ENCODE measurements at regions not wholly inside any gene's neighbourhood (a gene's known extent, or its start where the extent isn't known, plus 50 kb on each side); places are given as distances from the start of the nearest gene placed in this dataset.

DNA sequence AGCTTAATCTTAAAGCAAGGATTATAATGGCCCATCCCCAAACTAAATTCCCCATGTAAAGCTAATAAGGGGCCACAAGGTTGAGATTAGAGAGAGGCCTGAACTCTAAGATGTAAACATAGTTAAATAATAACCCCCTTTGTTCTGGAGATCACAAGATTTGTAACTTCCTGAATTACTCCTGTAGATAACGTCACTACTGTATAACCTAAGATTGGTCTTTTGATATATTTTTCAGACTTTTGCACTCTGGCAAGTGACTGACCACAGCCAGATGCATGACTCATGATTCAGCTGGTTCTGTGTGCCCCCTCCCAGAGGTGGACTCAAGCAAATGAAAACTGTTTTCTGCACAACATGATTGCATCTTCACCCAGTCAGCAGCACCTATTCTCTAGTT, 686.0 kb upstream of the DDX18 start:
- no peak overlapping the region for H3K9ac ChIP-seq (ENCODE audit: low read depth, low read length)
- POLR2A ChIA-PET (ENCODE audit: unreplicated experiment) = no interaction called here
- no peak overlapping the region for H2BK120ac ChIP-seq (ENCODE audit: low read depth, low read length)
- no peak overlapping the region for H2BK15ac ChIP-seq (ENCODE audit: low read depth, low read length)
- H3K14ac ChIP-seq (replicated peaks; ENCODE audit: low read depth, low read length) = no peak overlapping the region
- no peaks in the 10 kb centered on the region for H3K36me3 ChIP-seq (ENCODE audit: control insufficient read depth, insufficient read depth, low read length)
- no peak overlapping the region for H3K18ac ChIP-seq (ENCODE audit: low read depth, low read length)
- H3K79me1 ChIP-seq (ENCODE audit: low read depth in 1 of 2, low read length in 2 of 2) = no peaks in the 10 kb centered on the region
- DNase-seq (no peak), ATAC-seq (ENCODE audit: low read depth) (no peak)
- intact Hi-C loops (cut with micrococcal nuclease) (no loop called here), dilution Hi-C loops (cut with HindIII; ENCODE audit: low sequenced_read_pairs, unreplicated experiment) (no loop called here), in situ Hi-C loops (cut with MboI; ENCODE audit: low sequenced_read_pairs) (no loop called here)
- WGBS, 2 experiments (ENCODE audit: extremely low coverage in 2 of 2, insufficient read length in 1 of 2) = no CpG with 5 or more reads among the region's 1 CpG
- H2AK9ac ChIP-seq (replicated peaks; ENCODE audit: low read depth, low read length, poor library complexity) = no peak overlapping the region
- no peak overlapping the region for H3K56ac ChIP-seq (ENCODE audit: extremely low read depth, insufficient read depth, low read length)
- no peak overlapping the region for H3K27ac ChIP-seq (ENCODE audit: insufficient read depth, low read length)
- H2AFZ ChIP-seq (replicated peaks; ENCODE audit: low read length, poor library complexity) = no peak overlapping the region
- H4K20me1 ChIP-seq (ENCODE audit: insufficient read depth, low read length) = no peaks in the 10 kb centered on the region
- no peak overlapping the region for H3K4ac ChIP-seq (ENCODE audit: low read depth, low read length)
- H3K23ac ChIP-seq (ENCODE audit: low read depth, low read length) = no peak overlapping the region
- no peak overlapping the region for H3K4me3 ChIP-seq (ENCODE audit: insufficient read depth, low read depth, low read length)
- H2BK5ac ChIP-seq (ENCODE audit: low read depth, low read length, poor library complexity, severe bottlenecking) = no peak overlapping the region
- H2AK5ac ChIP-seq (ENCODE audit: low read depth, low read length) = no peak overlapping the region
- H2BK20ac ChIP-seq (ENCODE audit: low read depth, low read length) = no peak overlapping the region
- H4K5ac ChIP-seq (ENCODE audit: low read depth, low read length) = no peak overlapping the region
- BruUV-seq (replicated peaks) = no TSS peak
- no peaks in the 10 kb centered on the region for H3K27me3 ChIP-seq (ENCODE audit: control insufficient read depth, insufficient read depth, low read length)
- H3K4me2 ChIP-seq (ENCODE audit: low read depth, low read length) = no peak overlapping the region
- no peak overlapping the region for H4K8ac ChIP-seq (ENCODE audit: low read depth in 2 of 2, low read length in 2 of 2)
- CTCF ChIA-PET = no interaction called here
- TF ChIP-seq FOS (IDR thresholded peaks at IDR 0.05; ENCODE audit: low read depth, low read length) = no peak
- TF ChIP-seq MXI1 (IDR thresholded peaks at IDR 0.05; ENCODE audit: borderline replicate concordance, low read depth, low read length) = no peak
- TF ChIP-seq RFX5 (IDR thresholded peaks at IDR 0.05; ENCODE audit: low read depth, low read length) = no peak
- TF ChIP-seq CHD1 (IDR thresholded peaks at IDR 0.05; ENCODE audit: low read depth, low read length) = no peak
- H4K91ac ChIP-seq (ENCODE audit: insufficient read depth, low read depth, low read length) = no peak overlapping the region
- H3K9me3 ChIP-seq (ENCODE audit: control insufficient read depth, insufficient read depth, low read length) = peaks cover 11% of the 10 kb centered on the region
- H3K4me1 ChIP-seq (ENCODE audit: control insufficient read depth, insufficient read depth, low read length) = no peaks in the 10 kb centered on the region
- H3K9me1 ChIP-seq (ENCODE audit: insufficient read depth, low read length) = no peaks in the 10 kb centered on the region
